Fibroblast of the aortic adventitia (primary cell): ENCODE measurements at regions not wholly inside any gene's neighbourhood (a gene's known extent, or its start where the extent isn't known, plus 50 kb on each side); places are given as distances from the start of the nearest gene placed in this dataset.

ENCODE experiments used
- DNase-seq: peaks from one replicate; pipeline ENCODE4 v3.0.0-alpha.2; 2010; ENCODE audit warnings: low read depth
- H3K4me3 ChIP-seq: 2 replicates; pipeline ENCODE4 v1.5.1; 2011; ENCODE audit warnings: low read depth, mild to moderate bottlenecking, control low read depth, low read length, moderate library complexity
- TF ChIP-seq, protein P1 (sequence below): IDR thresholded peaks from 2 replicates; pipeline ENCODE4 v1.5.1; 2011; ENCODE audit warnings: mild to moderate bottlenecking, low read length, control low read depth, inconsistent platforms; ENCODE audit not compliant: insufficient read depth

DNA sequence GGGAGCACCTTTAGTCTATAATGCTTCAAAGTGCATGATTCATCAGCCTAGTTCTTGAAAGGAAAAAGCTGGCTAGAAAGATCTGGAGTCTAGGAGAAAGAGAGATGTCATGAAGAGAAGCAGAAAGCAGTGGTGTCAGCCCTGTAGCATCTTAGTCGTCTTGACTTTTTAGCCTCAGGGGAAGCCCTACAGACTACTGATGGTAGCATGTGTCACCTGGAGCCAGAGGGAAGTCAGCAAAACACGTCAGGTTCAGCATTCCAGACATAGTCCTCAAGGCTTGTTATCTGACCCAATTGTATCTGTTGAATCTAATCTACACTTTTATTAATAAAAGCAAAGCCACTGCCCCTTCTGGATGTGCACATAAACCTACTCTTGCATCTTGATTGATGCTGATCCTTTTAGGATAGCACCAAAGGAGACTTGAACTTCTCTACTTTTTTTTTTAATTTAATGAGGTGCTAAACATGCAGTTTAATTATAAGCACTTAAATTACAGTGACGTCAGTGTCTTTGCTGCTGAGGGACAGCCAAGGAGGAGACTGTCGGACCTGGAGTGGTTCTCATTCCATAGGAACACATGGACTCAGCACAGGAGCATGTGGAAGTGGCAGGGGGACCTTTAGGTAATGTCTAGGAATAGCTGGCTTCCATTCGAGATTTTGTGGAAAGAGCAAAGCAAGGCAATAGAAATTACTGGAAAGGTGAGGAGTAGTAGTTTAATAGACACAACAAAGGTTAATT lies 525.5 kb upstream of the SGCG start:
- H3K4me3 ChIP-seq = no peak overlapping the region
- DNase-seq = no peak
- TF ChIP-seq, protein P1, sequence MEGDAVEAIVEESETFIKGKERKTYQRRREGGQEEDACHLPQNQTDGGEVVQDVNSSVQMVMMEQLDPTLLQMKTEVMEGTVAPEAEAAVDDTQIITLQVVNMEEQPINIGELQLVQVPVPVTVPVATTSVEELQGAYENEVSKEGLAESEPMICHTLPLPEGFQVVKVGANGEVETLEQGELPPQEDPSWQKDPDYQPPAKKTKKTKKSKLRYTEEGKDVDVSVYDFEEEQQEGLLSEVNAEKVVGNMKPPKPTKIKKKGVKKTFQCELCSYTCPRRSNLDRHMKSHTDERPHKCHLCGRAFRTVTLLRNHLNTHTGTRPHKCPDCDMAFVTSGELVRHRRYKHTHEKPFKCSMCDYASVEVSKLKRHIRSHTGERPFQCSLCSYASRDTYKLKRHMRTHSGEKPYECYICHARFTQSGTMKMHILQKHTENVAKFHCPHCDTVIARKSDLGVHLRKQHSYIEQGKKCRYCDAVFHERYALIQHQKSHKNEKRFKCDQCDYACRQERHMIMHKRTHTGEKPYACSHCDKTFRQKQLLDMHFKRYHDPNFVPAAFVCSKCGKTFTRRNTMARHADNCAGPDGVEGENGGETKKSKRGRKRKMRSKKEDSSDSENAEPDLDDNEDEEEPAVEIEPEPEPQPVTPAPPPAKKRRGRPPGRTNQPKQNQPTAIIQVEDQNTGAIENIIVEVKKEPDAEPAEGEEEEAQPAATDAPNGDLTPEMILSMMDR = no peak

DNA sequence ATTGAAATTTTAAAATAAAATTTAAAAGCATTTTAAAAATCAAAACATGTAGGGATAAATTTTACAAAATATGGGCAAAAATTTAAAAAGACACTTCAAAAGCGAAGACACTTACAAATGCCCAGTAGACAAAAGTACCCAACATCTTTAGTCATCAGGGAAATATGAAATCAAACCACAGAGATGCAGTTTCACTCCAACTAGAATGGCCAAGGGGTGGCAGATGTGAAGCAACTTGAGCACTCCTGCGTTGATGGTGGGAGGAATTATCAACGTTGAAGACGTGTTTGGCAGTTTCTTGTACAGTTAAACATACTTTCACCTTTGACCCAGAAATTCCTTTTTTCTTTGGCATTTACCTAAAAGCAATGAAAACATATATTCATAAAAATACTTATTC lies 518.0 kb upstream of the SGCG start:
- TF ChIP-seq, protein P1 = no peak
- no peak overlapping the region for H3K4me3 ChIP-seq
- DNase-seq = no peak

DNA sequence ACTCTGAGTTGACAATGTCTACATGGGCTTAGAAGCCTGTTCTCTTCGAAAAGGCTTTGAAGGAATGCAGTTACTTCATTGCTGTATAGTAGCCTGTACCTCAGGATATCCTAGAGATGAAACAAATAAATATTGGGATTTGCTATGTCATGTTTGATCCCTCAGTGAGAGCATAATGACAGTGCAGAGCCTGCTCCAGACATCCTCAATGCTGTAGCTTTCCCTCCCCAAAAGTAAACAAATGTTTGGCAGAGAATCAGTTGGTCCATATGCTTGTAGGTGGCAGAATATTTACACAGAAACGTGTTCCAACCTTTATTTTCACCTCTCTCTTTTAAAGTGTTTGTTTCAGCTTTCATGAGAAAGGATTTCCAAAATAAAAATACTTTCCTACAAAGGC lies 515.3 kb upstream of the SGCG start:
- TF ChIP-seq, protein P1 = no peak
- H3K4me3 ChIP-seq = no peak overlapping the region
- no peak for DNase-seq

DNA sequence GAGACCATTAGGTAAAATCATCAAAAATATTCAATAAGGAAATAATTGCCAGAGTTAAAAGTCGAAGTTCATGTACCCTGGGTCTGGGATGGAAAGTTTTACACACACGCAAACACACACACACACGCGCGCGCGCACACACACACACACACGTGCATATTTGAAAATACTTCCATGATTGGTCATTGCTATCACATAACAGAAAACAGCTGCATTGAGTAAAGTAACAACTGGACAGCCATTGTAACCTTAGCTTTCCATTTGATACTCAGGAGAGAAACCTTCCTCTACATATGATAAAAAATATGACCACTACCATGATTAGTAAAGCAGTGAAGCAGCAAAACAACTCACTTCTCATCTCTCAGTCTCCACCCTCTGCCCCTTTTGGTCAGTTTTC lies 490.0 kb upstream of the SGCG start:
- H3K4me3 ChIP-seq = no peak overlapping the region
- DNase-seq = no peak
- TF ChIP-seq, protein P1 = no peak

DNA sequence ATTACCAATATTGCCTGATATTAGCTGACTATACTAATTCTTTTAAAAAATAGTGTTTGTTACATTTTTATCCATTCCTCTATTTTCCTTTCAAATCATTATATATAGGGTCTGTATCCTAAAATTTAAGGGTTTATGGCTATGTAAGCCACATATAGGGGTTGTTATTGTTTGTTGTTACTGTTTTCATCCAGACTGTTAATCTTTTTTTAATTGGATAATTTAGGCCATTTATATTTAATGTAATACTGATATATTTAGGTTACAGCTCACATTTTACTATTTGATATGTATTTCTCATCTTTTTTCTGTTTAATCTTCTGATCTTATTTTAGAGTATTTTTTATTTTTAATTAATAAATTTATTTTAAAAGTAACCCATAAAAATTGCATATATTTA lies 487.1 kb upstream of the SGCG start:
- no peak overlapping the region for H3K4me3 ChIP-seq
- TF ChIP-seq, protein P1 = no peak
- no peak for DNase-seq

DNA sequence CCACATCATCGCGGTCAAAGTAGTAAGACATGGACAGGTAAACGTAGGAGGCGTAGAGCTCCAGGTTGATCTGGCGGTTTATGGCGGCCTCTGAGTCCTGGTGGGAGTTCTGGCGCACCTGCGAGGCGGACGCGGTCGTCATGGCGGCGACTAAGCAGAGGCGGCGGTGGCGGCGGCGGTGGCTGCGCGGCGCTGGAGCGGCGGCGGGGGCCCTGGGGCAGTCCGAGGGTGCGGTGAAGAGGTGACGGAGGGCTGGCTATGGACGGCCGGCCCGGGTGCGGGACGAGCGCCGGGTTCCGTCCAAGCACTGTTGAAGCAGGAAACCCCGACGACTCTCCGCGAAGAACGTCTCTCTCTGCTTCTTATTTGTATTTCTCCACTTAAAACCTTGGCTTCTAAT lies 484.3 kb upstream of the SGCG start:
- no peak overlapping the region for H3K4me3 ChIP-seq
- DNase-seq = no peak
- TF ChIP-seq, protein P1 = no peak

DNA sequence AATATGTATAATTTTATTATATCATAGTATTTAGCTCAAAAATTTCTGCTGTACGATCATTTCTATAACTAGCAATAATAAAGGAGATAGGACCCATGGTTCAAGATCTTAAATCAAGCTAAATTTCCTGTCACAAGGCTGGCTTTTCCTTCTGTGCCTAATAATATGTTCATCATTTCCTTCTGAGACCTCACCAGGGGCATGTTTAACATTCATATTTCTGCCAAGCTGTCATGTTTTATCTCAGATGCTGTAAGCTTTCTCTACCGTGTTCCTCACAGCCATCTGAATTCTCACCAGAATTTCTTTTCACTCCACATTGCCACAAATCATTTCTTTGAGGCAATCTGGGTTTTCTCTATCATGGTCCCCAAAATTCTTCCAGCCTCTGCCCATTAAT lies 482.3 kb upstream of the SGCG start:
- H3K4me3 ChIP-seq = no peak overlapping the region
- TF ChIP-seq, protein P1 = no peak
- DNase-seq = no peak
